Tibial nerve (tissue), 4 donors: ENCODE measurements at regions not wholly inside any gene's neighbourhood (a gene's known extent, or its start where the extent isn't known, plus 50 kb on each side); places are given as distances from the start of the nearest gene placed in this dataset.

Source experiments
- DNase-seq, 2 donors: peaks; one replicate each; pipeline ENCODE4 v3.0.0-alpha.2; 2019; ENCODE audit warnings: low spot score in 2 of 2
- H3K27ac ChIP-seq, 4 donors: fragments of 200-600 bp; sonication (generic) in 3 of 4; one replicate each; pipeline ENCODE4 v1.5.1; 2017 to 2019; ENCODE audit warnings: mild to moderate bottlenecking in 1 of 4
- H3K27me3 ChIP-seq, 2 donors: fragments of 200-600 bp; sonication (generic) in 1 of 2; one replicate each; pipeline versions ENCODE4 v1.5.1 to v1.6.0; 2017 to 2019
- H3K36me3 ChIP-seq, 3 donors: fragments of 200-600 bp; sonication (generic); one replicate each; pipeline ENCODE4 v1.5.1; 2018 to 2019
- H3K4me1 ChIP-seq, 4 donors: fragments of 200-600 bp; sonication (generic) in 3 of 4; one replicate each; pipeline ENCODE4 v1.5.1; 2017 to 2019
- H3K4me3 ChIP-seq, 4 donors: fragments of 200-600 bp; sonication (generic) in 3 of 4; one replicate each; pipeline ENCODE4 v1.5.1; 2017 to 2019; ENCODE audit warnings: mild to moderate bottlenecking in 1 of 4, moderate library complexity in 1 of 4
- H3K9me3 ChIP-seq, 4 donors: fragments of 200-600 bp; sonication (generic) in 3 of 4; one replicate each; pipeline ENCODE4 v1.5.1; 2017 to 2019
- CTCF ChIP-seq, 5 experiments: fragments of 200-600 bp in 3 of 5; fragments of 450-650 bp in 2 of 5; sonication (generic) in 3 of 5; IDR thresholded peaks; one replicate each; pipeline ENCODE4 v1.5.1; 2016 to 2019; ENCODE audit warnings: antibody characterized with exemption in 5 of 5, mild to moderate bottlenecking in 3 of 5, moderate library complexity in 2 of 5
- EP300 ChIP-seq, 2 donors: sonication (generic); formaldehyde crosslinking; IDR thresholded peaks; one replicate each; pipeline ENCODE4 v1.6.1; 2017; ENCODE audit warnings: antibody characterized with exemption in 2 of 2, mild to moderate bottlenecking in 1 of 2
- POLR2A ChIP-seq, 2 donors: fragments of 450-650 bp; IDR thresholded peaks; one replicate each; pipeline ENCODE4 v1.6.1; 2017; ENCODE audit warnings: antibody characterized with exemption in 2 of 2, mild to moderate bottlenecking in 2 of 2, moderate library complexity in 2 of 2
- WGBS, 2 donors: methylation state at CpG; one replicate each; pipeline ENCODE4 v1.1.5; 2018; 5-methylcytosine and 5-hydroxymethylcytosine counted together

- TF ChIP-seq POLR2A (IDR thresholded peaks at IDR 0.05) (no peak), EP300 (IDR thresholded peaks at IDR 0.05) (no peak), CTCF (IDR thresholded peaks at IDR 0.05) (no peak)
- H3K27me3 ChIP-seq = no peaks in the 10 kb centered on the region
- H3K27ac ChIP-seq = peak overlapping the region in 2 of 4 donors; percentile 29 to 45
- peaks cover 0 to 11% (median 0%) of the 10 kb centered on the region in 4 donors for H3K4me1 ChIP-seq
- no peaks in the 10 kb centered on the region for H3K9me3 ChIP-seq
- no peak overlapping the region for H3K4me3 ChIP-seq
- DNase-seq = no peak
- no peaks in the 10 kb centered on the region for H3K36me3 ChIP-seq
- WGBS, 2 donors = 55 to 62% methylated on average over 7 of the region's 7 CpGs
Measured at GRCh38 chr20:18986146-18986830, 172.7 kb downstream of the SCP2D1 start.

GRCh38 chr20:18986895-18987580 lies 173.5 kb downstream of the SCP2D1 start:
- H3K27me3 ChIP-seq = no peaks in the 10 kb centered on the region
- peaks cover 0 to 11% (median 0%) of the 10 kb centered on the region in 4 donors for H3K4me1 ChIP-seq
- no peak overlapping the region for H3K4me3 ChIP-seq
- 86 to 89% methylated on average over 9 of the region's 9 CpGs for WGBS, 2 donors
- no peaks in the 10 kb centered on the region for H3K9me3 ChIP-seq
- DNase-seq = peak in 1 of 2 donors; percentile 37
- H3K27ac ChIP-seq = peak overlapping the region in 2 of 4 donors; percentile 29 to 45
- no peaks in the 10 kb centered on the region for H3K36me3 ChIP-seq
- TF ChIP-seq EP300 (IDR thresholded peaks at IDR 0.05) (peak in 1 of 2 donors; percentile 14), POLR2A (IDR thresholded peaks at IDR 0.05) (no peak)

GRCh38 chr20:18987781-18988360 lies 174.3 kb downstream of the SCP2D1 start:
- Histone ChIP-seq H3K4me1 (peaks cover 0 to 11% (median 0%) of the 10 kb centered on the region in 4 donors), H3K36me3 (no peaks in the 10 kb centered on the region), H3K27ac (no peak overlapping the region), H3K9me3 (no peaks in the 10 kb centered on the region), H3K4me3 (no peak overlapping the region), H3K27me3 (no peaks in the 10 kb centered on the region)
- TF ChIP-seq CTCF (IDR thresholded peaks at IDR 0.05) (no peak), POLR2A (IDR thresholded peaks at IDR 0.05) (no peak), EP300 (IDR thresholded peaks at IDR 0.05) (no peak)
- no peak for DNase-seq
- WGBS, 2 donors = 73 to 76% methylated on average over 5 of the region's 5 CpGs

- peak overlapping the region in 1 of 4 donors; percentile 57 for H3K27ac ChIP-seq
- H3K4me1 ChIP-seq = peaks cover 0 to 11% (median 0%) of the 10 kb centered on the region in 4 donors
- DNase-seq = no peak
- no peaks in the 10 kb centered on the region for H3K9me3 ChIP-seq
- H3K36me3 ChIP-seq = no peaks in the 10 kb centered on the region
- WGBS, 2 donors = 86 to 90% methylated on average over 3 of the region's 3 CpGs
- no peaks in the 10 kb centered on the region for H3K27me3 ChIP-seq
- TF ChIP-seq EP300 (IDR thresholded peaks at IDR 0.05) (no peak), POLR2A (IDR thresholded peaks at IDR 0.05) (no peak), CTCF (IDR thresholded peaks at IDR 0.05) (no peak)
- no peak overlapping the region for H3K4me3 ChIP-seq
Measured at GRCh38 chr20:18988701-18989100, 175.1 kb downstream of the SCP2D1 start.

- peak in 1 of 2 donors; percentile 64 for TF ChIP-seq EP300 (IDR thresholded peaks at IDR 0.05)
- TF ChIP-seq POLR2A (IDR thresholded peaks at IDR 0.05) = no peak
- H3K36me3 ChIP-seq = no peaks in the 10 kb centered on the region
- H3K27me3 ChIP-seq = no peaks in the 10 kb centered on the region
- no peak overlapping the region for H3K4me3 ChIP-seq
- H3K27ac ChIP-seq = peak overlapping the region in 3 of 4 donors; percentile 32 to 64 (median 57)
- 67 to 69% methylated on average over 10 of the region's 10 CpGs for WGBS, 2 donors
- peak in 1 of 2 donors; percentile 55 for DNase-seq
- H3K9me3 ChIP-seq = no peaks in the 10 kb centered on the region
- H3K4me1 ChIP-seq = peaks cover 0 to 3% (median 0%) of the 10 kb centered on the region in 4 donors
Measured at GRCh38 chr20:18989736-18990474, 176.3 kb downstream of the SCP2D1 start.
